DOHH2 (cell line): ENCODE measurements at regions not wholly inside any gene's neighbourhood (a gene's known extent, or its start where the extent isn't known, plus 50 kb on each side); places are given as distances from the start of the nearest gene placed in this dataset.
"Not testable (repeated sequence)": the region's sequence is repeated elsewhere in the genome, so short reads cannot be mapped to it uniquely, and the experiment has no call there.

Experiments
- H3F3A ChIP-seq: fragments of 200-600 bp; sonication (generic), shearing (Covaris generic); 2 replicates; pipeline ENCODE4 v1.6.0; 2016; ENCODE audit warnings: antibody characterized with exemption, mild to moderate bottlenecking; ENCODE audit not compliant: control insufficient read depth, insufficient read depth
- H3K27ac ChIP-seq: fragments of 200-600 bp; sonication (generic); 2 replicates; pipeline ENCODE4 v1.5.1; 2014; ENCODE audit warnings: low read depth, mild to moderate bottlenecking, low read length, moderate library complexity
- H3K27me3 ChIP-seq: fragments of 200-600 bp; sonication (generic); 2 replicates; pipeline ENCODE4 v1.6.1; 2014; ENCODE audit warnings: mild to moderate bottlenecking, low read length, mixed read lengths; ENCODE audit not compliant: control insufficient read depth
- H3K36me3 ChIP-seq: fragments of 200-600 bp; sonication (generic); 2 replicates; pipeline ENCODE4 v1.6.1; 2014; ENCODE audit warnings: mild to moderate bottlenecking, low read length, moderate library complexity, mixed read lengths; ENCODE audit not compliant: control insufficient read depth
- H3K4me1 ChIP-seq: fragments of 200-600 bp; sonication (generic); 2 replicates; pipeline ENCODE4 v1.6.1; 2014; ENCODE audit warnings: mild to moderate bottlenecking, low read length, mixed read lengths; ENCODE audit not compliant: control insufficient read depth
- H3K4me2 ChIP-seq: fragments of 200-600 bp; sonication (generic); 2 replicates; pipeline ENCODE4 v1.6.0; 2014; ENCODE audit warnings: mild to moderate bottlenecking, low read length, moderate library complexity
- H3K4me3 ChIP-seq: fragments of 200-600 bp; sonication (generic); 2 replicates; pipeline ENCODE4 v1.5.1; 2014; ENCODE audit warnings: mild to moderate bottlenecking, low read length, mixed read lengths
- H3K79me2 ChIP-seq: fragments of 200-600 bp; sonication (generic); 2 replicates; pipeline ENCODE4 v1.6.1; 2014; ENCODE audit warnings: mild to moderate bottlenecking, low read length, mixed read lengths; ENCODE audit not compliant: control insufficient read depth
- H3K9me2 ChIP-seq: fragments of 200-600 bp; sonication (generic); replicated peaks from 2 replicates; pipeline ENCODE4 v1.6.1; 2014; ENCODE audit warnings: mild to moderate bottlenecking, low read length, mixed read lengths; ENCODE audit not compliant: control insufficient read depth
- H3K9me3 ChIP-seq: fragments of 200-600 bp; sonication (generic); 2 replicates; pipeline ENCODE4 v1.6.1; 2014; ENCODE audit warnings: antibody characterized with exemption, low read length, mixed read lengths; ENCODE audit not compliant: control insufficient read depth, insufficient read depth
- H4K20me1 ChIP-seq: fragments of 200-600 bp; sonication (generic); 2 replicates; pipeline ENCODE4 v1.6.0; 2014; ENCODE audit warnings: low read depth, mild to moderate bottlenecking, antibody characterized with exemption, low read length, moderate library complexity; ENCODE audit not compliant: control insufficient read depth, insufficient read depth
- EZH2phosphoT487 ChIP-seq: fragments of 200-600 bp; sonication (generic); IDR thresholded peaks from 2 replicates; pipeline ENCODE4 v1.6.1; 2017; ENCODE audit warnings: borderline replicate concordance, mild to moderate bottlenecking, antibody characterized with exemption, low read length, moderate library complexity, mixed read lengths
- TF ChIP-seq, protein P1 (sequence below): fragments of 200-600 bp; sonication (generic); IDR thresholded peaks from one replicate; pipeline ENCODE4 v1.5.1; 2014; ENCODE audit warnings: antibody characterized with exemption, mild to moderate bottlenecking, low read depth, low read length; ENCODE audit not compliant: poor library complexity, severe bottlenecking

DNA sequence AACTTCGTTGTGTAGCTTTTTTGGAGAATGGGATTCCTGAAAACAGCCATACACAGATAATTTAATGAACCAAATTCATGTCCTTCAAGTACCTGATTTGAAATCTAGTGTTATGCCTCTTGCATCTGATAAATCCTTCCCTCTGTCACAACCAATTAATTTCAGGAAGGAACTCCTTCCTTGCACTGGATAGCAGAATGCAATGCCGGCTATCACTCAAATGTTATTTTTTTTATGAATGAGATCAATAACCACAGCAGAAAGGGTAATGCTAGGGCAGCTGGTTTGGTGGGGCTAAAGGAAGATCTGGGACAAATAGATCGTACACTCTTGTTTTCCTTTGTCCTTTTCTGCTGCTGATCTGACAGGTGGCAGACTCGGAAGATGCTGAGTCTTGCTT, 899.5 kb upstream of the GYPC start:
- H3K4me1 ChIP-seq: no peaks in the 10 kb centered on the region
- H3K9me2 ChIP-seq: no peaks in the 10 kb centered on the region
- H3K79me2 ChIP-seq: no peaks in the 10 kb centered on the region
- H3K4me2 ChIP-seq: no peak overlapping the region
- no peaks in the 10 kb centered on the region for H3F3A ChIP-seq
- TF ChIP-seq EZH2phosphoT487: no peak
- TF ChIP-seq, protein P1, sequence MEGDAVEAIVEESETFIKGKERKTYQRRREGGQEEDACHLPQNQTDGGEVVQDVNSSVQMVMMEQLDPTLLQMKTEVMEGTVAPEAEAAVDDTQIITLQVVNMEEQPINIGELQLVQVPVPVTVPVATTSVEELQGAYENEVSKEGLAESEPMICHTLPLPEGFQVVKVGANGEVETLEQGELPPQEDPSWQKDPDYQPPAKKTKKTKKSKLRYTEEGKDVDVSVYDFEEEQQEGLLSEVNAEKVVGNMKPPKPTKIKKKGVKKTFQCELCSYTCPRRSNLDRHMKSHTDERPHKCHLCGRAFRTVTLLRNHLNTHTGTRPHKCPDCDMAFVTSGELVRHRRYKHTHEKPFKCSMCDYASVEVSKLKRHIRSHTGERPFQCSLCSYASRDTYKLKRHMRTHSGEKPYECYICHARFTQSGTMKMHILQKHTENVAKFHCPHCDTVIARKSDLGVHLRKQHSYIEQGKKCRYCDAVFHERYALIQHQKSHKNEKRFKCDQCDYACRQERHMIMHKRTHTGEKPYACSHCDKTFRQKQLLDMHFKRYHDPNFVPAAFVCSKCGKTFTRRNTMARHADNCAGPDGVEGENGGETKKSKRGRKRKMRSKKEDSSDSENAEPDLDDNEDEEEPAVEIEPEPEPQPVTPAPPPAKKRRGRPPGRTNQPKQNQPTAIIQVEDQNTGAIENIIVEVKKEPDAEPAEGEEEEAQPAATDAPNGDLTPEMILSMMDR: no peak
- H3K36me3 ChIP-seq: no peaks in the 10 kb centered on the region
- H3K4me3 ChIP-seq: no peak overlapping the region
- H3K9me3 ChIP-seq: no peaks in the 10 kb centered on the region
- no peaks in the 10 kb centered on the region for H3K27me3 ChIP-seq
- no peaks in the 10 kb centered on the region for H4K20me1 ChIP-seq
- H3K27ac ChIP-seq: no peak overlapping the region

DNA sequence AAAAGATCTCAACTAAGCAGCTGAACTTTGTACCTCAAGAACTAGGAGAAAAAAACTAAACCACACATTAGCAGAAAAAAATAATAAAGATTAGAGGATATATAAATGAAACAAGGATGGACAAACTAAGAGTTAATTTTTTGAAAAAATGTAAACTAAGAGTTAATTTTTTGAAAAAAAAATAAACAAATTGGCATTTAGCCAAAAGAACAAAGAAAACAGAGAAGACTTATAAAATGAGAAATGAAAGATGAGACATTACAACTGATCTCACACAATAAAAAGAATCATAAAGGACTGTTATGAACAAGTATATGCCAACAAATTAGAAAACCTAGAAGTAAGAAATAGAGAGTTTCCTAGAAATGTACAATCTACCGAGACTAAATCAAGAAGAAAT, 859.2 kb upstream of the GYPC start:
- Histone ChIP-seq H3F3A (no peaks in the 10 kb centered on the region), H3K4me3 (no peak overlapping the region), H3K4me2 (no peak overlapping the region), H3K9me3 (no peaks in the 10 kb centered on the region), H3K27ac (no peak overlapping the region), H3K27me3 (no peaks in the 10 kb centered on the region), H4K20me1 (no peaks in the 10 kb centered on the region), H3K36me3 (no peaks in the 10 kb centered on the region), H3K79me2 (no peaks in the 10 kb centered on the region), H3K9me2 (no peaks in the 10 kb centered on the region), H3K4me1 (no peaks in the 10 kb centered on the region)
- TF ChIP-seq, protein P1: no peak
- TF ChIP-seq EZH2phosphoT487: no peak

DNA sequence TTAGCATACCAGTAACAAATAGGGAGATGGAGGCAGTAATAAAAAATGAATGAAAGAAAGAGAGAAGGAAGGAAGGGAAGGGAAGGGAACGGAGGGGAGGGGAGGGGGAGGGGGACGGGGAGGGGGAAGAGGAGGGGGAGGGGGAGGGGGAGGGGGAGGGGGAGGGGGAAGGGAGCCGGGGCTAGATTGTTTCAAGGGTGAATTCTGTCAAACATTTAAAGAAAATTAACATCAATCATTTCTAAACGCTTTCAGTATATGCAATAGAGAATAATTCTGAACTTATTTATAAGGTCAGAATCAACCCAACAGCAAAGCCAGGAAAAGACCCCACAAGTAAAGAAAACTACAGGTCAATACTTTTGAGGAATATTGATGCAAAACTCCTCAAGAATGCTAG, 858.8 kb upstream of the GYPC start:
- H3K4me1 ChIP-seq: no peaks in the 10 kb centered on the region
- H3K4me3 ChIP-seq: no peak overlapping the region
- no peaks in the 10 kb centered on the region for H3K79me2 ChIP-seq
- no peaks in the 10 kb centered on the region for H3K9me3 ChIP-seq
- TF ChIP-seq, protein P1: no peak
- no peak for TF ChIP-seq EZH2phosphoT487
- H4K20me1 ChIP-seq: no peaks in the 10 kb centered on the region
- no peaks in the 10 kb centered on the region for H3K36me3 ChIP-seq
- no peaks in the 10 kb centered on the region for H3K9me2 ChIP-seq
- no peaks in the 10 kb centered on the region for H3F3A ChIP-seq
- no peak overlapping the region for H3K4me2 ChIP-seq
- no peak overlapping the region for H3K27ac ChIP-seq
- no peaks in the 10 kb centered on the region for H3K27me3 ChIP-seq

DNA sequence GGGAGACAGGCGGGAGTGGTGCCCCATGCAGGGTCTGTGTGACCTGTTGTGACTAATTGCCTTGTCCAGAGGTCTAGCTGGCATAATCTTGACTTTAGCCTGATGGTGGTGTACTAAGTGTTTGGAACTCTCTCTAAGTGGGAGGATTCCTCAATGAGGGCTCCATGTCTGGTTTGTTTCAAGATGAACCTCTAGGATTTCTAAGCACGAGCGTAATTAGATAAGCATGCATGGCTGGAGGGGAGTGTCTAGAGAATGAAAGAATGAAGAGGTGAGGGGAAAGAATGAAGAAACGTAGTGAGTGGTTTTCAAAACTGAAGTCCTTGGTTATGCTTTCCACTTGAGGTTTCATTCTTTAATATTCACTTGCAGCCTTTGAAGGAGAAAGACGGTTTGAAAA, 833.2 kb upstream of the GYPC start:
- Histone ChIP-seq H3K4me2 (no peak overlapping the region), H3K79me2 (no peaks in the 10 kb centered on the region), H4K20me1 (no peaks in the 10 kb centered on the region), H3K9me3 (no peaks in the 10 kb centered on the region), H3K36me3 (no peaks in the 10 kb centered on the region), H3K9me2 (0 out of 2 replicates have a peak, but pooled peaks cover 2% of the 10 kb centered on the region), H3K27me3 (no peaks in the 10 kb centered on the region), H3K27ac (no peak overlapping the region), H3F3A (no peaks in the 10 kb centered on the region), H3K4me1 (no peaks in the 10 kb centered on the region), H3K4me3 (no peak overlapping the region)
- no peak for TF ChIP-seq EZH2phosphoT487
- TF ChIP-seq, protein P1: no peak

DNA sequence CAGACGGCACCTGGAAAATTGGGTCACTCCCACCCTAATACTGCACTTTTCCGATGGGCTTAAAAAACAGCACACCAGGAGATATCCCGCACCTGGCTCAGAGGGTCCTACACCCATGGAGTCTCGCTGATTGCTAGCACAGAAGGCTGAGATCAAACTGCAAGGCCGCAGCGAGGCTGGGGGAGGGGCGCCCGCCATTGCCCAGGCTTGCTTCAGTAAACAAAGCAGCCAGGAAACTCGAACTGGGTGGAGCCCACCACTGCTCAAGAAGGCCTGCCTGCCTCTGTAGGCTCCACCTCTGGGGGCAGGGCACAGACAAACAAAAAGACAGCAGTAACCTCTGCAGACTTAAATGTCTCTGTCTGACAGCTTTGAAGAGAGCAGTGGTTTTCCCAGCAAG, 830.2 kb upstream of the GYPC start:
- not testable (repeated sequence) for H3K9me2 ChIP-seq, H3K79me2 ChIP-seq, H3F3A ChIP-seq, H3K4me1 ChIP-seq, H3K4me2 ChIP-seq, H3K36me3 ChIP-seq, H3K27ac ChIP-seq, H3K27me3 ChIP-seq, H3K4me3 ChIP-seq, H3K9me3 ChIP-seq, H4K20me1 ChIP-seq
